ENCODE measurements at regions not wholly inside any gene's neighbourhood (a gene's known extent, or its start where the extent isn't known, plus 50 kb on each side); places are given as distances from the start of the nearest gene placed in this dataset.
A peak's percentile ranks its signal among the peaks of the same experiment; 100 is the strongest.

DNA sequence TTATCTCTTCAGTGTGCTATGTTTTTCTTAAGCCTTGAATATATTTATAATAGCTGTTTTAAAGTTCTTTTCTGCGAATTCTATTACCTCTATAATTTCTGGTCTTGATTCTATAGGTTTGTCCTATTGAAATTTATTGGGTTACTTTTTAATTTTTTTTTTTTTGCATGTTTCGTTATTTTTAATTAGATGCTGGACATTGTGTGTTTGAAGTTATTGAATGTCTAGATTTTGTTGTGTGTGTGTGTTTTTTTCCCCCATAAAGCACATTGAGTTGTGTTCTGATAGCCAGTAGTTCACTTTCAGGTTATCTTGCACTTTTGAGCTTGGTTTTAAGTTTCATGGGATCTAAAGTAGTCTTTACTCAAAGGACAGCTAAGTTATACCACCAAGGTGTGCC lies 394.9 kb downstream of the RPS24 start:
- no peaks in the 10 kb centered on the region for H4K20me1 ChIP-seq (ENCODE audit: control insufficient read depth, extremely low read depth, insufficient read depth, low read length)
- DNase-seq (ENCODE audit: low read depth in 2 of 2), result no peak
- no peaks in the 10 kb centered on the region for H3K4me1 ChIP-seq (ENCODE audit: control insufficient read depth, extremely low read depth, insufficient read depth, low read length)
- no peaks in the 10 kb centered on the region for H3K36me3 ChIP-seq (ENCODE audit: control insufficient read depth, insufficient read depth, low read length)
- no peak for TF ChIP-seq EZH2 (IDR thresholded peaks at IDR 0.05; ENCODE audit: low read length, missing control alignments)
- TF ChIP-seq, protein P1, sequence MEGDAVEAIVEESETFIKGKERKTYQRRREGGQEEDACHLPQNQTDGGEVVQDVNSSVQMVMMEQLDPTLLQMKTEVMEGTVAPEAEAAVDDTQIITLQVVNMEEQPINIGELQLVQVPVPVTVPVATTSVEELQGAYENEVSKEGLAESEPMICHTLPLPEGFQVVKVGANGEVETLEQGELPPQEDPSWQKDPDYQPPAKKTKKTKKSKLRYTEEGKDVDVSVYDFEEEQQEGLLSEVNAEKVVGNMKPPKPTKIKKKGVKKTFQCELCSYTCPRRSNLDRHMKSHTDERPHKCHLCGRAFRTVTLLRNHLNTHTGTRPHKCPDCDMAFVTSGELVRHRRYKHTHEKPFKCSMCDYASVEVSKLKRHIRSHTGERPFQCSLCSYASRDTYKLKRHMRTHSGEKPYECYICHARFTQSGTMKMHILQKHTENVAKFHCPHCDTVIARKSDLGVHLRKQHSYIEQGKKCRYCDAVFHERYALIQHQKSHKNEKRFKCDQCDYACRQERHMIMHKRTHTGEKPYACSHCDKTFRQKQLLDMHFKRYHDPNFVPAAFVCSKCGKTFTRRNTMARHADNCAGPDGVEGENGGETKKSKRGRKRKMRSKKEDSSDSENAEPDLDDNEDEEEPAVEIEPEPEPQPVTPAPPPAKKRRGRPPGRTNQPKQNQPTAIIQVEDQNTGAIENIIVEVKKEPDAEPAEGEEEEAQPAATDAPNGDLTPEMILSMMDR (conservative IDR thresholded peaks at IDR 0.05 in 1 of 2, IDR thresholded peaks at IDR 0.05 in 1 of 2; ENCODE audit: low read depth in 1 of 2, low read length in 2 of 2), result no peak
- H3K9ac ChIP-seq (ENCODE audit: insufficient read depth, low read length), result no peak overlapping the region
- no peaks in the 10 kb centered on the region for H3K79me2 ChIP-seq (ENCODE audit: control insufficient read depth, insufficient read depth, low read length)
- H3K27ac ChIP-seq (ENCODE audit: insufficient read depth, low read length), result no peak overlapping the region
- H3K9me3 ChIP-seq (ENCODE audit: control insufficient read depth, insufficient read depth, low read depth, low read length), result no peaks in the 10 kb centered on the region
- no peak overlapping the region for H3K4me2 ChIP-seq (ENCODE audit: extremely low read depth, insufficient read depth, low read length)
- peaks cover 2% of the 10 kb centered on the region for H3K27me3 ChIP-seq (ENCODE audit: control insufficient read depth, insufficient read depth, low read length)
- H2AFZ ChIP-seq (ENCODE audit: low read length), result no peak overlapping the region
- no peak overlapping the region for H3K4me3 ChIP-seq (replicated peaks in 1 of 4; ENCODE audit: control extremely low read depth in 1 of 4, insufficient read depth in 1 of 4, low read depth in 3 of 4, low read length in 4 of 4)

DNA sequence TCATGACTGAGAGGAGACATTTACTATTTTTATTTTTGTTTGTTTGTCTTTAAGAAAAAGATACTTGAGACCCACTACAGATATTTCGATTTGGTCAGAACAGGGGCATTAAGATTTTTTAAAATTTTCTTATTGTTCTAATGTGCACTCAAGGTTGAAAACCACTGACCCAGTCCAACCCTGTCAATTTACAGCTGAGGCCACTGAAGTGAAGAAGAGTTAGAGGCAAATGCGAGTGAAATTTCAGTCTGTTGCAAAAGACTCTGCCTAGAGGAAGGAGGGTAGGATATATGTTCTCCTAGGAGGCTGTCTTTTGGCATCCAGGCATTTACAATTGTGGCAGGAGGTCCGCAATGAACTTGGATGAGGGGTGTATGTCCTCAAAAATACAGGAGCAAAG lies 396.3 kb downstream of the RPS24 start:
- no peaks in the 10 kb centered on the region for H3K36me3 ChIP-seq (ENCODE audit: control insufficient read depth, insufficient read depth, low read length)
- H3K9ac ChIP-seq (ENCODE audit: insufficient read depth, low read length), result no peak overlapping the region
- H3K27ac ChIP-seq (ENCODE audit: insufficient read depth, low read length), result no peak overlapping the region
- H3K4me2 ChIP-seq (ENCODE audit: extremely low read depth, insufficient read depth, low read length), result no peak overlapping the region
- H3K4me1 ChIP-seq (ENCODE audit: control insufficient read depth, extremely low read depth, insufficient read depth, low read length), result no peaks in the 10 kb centered on the region
- peaks cover 2% of the 10 kb centered on the region for H3K27me3 ChIP-seq (ENCODE audit: control insufficient read depth, insufficient read depth, low read length)
- no peaks in the 10 kb centered on the region for H4K20me1 ChIP-seq (ENCODE audit: control insufficient read depth, extremely low read depth, insufficient read depth, low read length)
- no peak for DNase-seq (ENCODE audit: low read depth in 2 of 2)
- no peak overlapping the region for H3K4me3 ChIP-seq (replicated peaks in 1 of 4; ENCODE audit: control extremely low read depth in 1 of 4, insufficient read depth in 1 of 4, low read depth in 3 of 4, low read length in 4 of 4)
- no peaks in the 10 kb centered on the region for H3K9me3 ChIP-seq (ENCODE audit: control insufficient read depth, insufficient read depth, low read depth, low read length)
- H2AFZ ChIP-seq (ENCODE audit: low read length), result no peak overlapping the region
- no peaks in the 10 kb centered on the region for H3K79me2 ChIP-seq (ENCODE audit: control insufficient read depth, insufficient read depth, low read length)
- TF ChIP-seq EZH2 (IDR thresholded peaks at IDR 0.05; ENCODE audit: low read length, missing control alignments), result no peak
- TF ChIP-seq, protein P1 (conservative IDR thresholded peaks at IDR 0.05 in 1 of 2, IDR thresholded peaks at IDR 0.05 in 1 of 2; ENCODE audit: low read depth in 1 of 2, low read length in 2 of 2), result no peak

DNA sequence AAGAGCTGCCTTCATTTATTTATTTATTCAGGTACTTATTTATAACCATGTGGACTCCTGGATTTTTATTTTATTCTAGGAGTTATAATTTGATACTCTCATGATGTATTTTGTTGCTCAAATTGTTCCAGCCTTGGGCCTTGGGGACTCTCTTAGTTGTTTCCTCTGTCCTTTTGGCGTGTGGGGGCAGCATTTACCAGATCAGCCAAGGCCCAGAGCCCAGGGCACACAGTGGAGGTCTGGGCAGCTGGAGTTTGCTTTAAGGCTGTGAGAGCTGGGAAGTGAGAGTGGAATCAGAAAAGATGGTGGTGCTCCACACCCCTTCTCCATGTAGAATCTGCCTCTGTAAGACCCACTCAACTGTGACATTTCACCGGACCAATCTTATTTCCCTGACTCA lies 398.9 kb downstream of the RPS24 start:
- Histone ChIP-seq H3K27me3 (ENCODE audit: control insufficient read depth, insufficient read depth, low read length) (peaks cover 2% of the 10 kb centered on the region), H3K4me1 (ENCODE audit: control insufficient read depth, extremely low read depth, insufficient read depth, low read length) (no peaks in the 10 kb centered on the region), H3K9me3 (ENCODE audit: control insufficient read depth, insufficient read depth, low read depth, low read length) (no peaks in the 10 kb centered on the region), H3K4me3 (replicated peaks in 1 of 4; ENCODE audit: control extremely low read depth in 1 of 4, insufficient read depth in 1 of 4, low read depth in 3 of 4, low read length in 4 of 4) (no peak overlapping the region), H2AFZ (ENCODE audit: low read length) (no peak overlapping the region), H3K36me3 (ENCODE audit: control insufficient read depth, insufficient read depth, low read length) (no peaks in the 10 kb centered on the region), H3K9ac (ENCODE audit: insufficient read depth, low read length) (no peak overlapping the region), H3K79me2 (ENCODE audit: control insufficient read depth, insufficient read depth, low read length) (no peaks in the 10 kb centered on the region), H4K20me1 (ENCODE audit: control insufficient read depth, extremely low read depth, insufficient read depth, low read length) (no peaks in the 10 kb centered on the region), H3K4me2 (ENCODE audit: extremely low read depth, insufficient read depth, low read length) (no peak overlapping the region), H3K27ac (ENCODE audit: insufficient read depth, low read length) (no peak overlapping the region)
- peak in 1 of 2 donors; percentile 23 for DNase-seq (ENCODE audit: low read depth in 2 of 2)
- TF ChIP-seq, protein P1 (conservative IDR thresholded peaks at IDR 0.05 in 1 of 2, IDR thresholded peaks at IDR 0.05 in 1 of 2; ENCODE audit: low read depth in 1 of 2, low read length in 2 of 2), result no peak
- no peak for TF ChIP-seq EZH2 (IDR thresholded peaks at IDR 0.05; ENCODE audit: low read length, missing control alignments)
